M059J (cell line): ENCODE measurements at regions not wholly inside any gene's neighbourhood (a gene's known extent, or its start where the extent isn't known, plus 50 kb on each side); places are given as distances from the start of the nearest gene placed in this dataset.

Experiments
- DNase-seq: peaks from one replicate; pipeline ENCODE4 v3.0.0-alpha.2; 2012; ENCODE audit warnings: low read depth

DNA sequence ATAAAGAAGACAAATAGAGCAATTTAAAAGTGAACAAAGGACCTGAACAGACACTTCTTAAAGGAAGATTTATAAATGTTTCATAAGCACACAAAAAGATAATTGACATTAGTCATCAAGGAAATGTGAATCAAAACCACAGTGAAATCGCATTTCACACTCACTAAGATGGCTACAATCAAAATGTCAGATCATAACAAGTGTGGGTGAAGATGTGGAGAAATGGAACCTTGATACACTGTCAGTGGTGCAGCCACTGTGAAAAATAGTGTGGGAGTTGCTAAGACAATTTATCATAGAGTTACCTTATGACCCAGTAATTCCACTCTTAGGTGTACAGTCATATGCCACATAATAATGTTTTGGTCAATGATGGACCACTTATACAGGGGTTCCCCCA, 54.5 kb upstream of the HTR4 start:
- DNase-seq = peak; percentile 15

DNA sequence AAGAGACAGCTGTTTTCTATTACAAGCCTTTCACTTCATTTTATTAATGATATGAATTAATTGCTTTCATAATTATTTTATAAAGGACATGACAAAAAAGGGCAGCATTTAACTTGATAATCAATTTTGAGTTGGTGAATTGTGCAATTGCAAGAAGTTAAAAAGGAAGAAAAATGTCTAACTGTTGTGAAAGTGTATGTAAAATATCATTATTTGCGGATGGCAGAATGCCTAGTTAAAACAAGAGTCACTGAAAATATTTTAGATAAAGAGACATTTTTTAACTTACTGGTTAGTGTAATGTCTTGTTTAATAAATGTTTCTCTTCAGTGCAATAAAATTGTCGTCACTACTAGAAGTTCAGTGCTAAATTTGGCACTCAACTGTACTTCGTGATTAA, 57.6 kb upstream of the HTR4 start:
- no peak for DNase-seq

DNA sequence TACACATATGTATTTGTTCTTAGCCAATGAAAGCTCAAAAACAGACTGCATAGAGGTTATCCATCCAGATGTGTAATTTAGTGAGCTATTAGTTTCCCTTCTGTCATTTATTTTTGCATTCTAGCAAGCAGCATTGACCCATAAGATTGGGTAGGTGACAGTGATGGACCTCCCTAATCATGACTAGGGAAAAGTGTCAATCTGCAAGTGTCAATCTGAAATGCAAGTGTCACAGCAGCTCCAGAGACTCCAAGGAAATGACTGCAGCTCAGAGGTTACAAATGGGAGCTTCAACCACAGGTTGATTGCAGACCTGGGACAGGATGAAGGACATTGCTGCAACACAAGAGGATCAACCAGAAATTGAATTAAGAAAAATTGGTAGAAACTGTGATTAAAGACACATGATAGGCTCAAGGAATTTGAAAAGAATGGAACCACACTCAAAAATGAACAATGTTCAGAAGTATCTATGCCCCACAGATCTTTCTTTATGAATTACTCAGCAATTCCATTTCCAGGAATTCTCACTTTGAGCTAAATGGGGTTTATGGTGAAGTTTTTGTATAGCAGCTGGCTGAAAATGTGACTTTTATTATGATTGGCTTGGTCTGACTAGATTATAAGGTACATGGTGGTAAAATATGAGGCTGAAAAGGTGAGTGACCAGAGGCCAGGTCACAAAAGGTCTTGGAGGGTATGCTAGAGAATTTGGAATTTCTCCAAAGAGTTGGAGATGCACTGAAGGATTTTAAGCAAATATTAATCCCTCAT, 59.6 kb upstream of the HTR4 start:
- DNase-seq = no peak

DNA sequence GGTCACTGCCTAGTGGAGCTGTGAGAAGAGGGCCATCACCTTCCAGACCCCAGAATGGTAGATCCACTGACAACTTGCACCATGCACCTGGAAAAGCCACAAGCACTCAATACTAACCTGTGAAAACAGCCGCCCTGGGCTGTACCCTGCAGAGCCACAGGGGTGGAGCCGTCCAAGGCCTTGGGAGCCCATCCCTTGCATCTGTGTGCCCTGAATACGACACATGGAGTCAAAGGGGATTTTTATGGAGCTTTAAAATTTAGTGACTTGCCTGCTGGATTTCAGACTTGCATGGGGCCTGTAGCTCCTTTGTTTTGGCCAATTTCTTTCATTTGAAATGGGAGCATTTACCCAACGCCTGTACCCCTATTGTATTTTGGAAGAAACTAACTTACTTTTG, 62.4 kb upstream of the HTR4 start:
- DNase-seq = no peak

DNA sequence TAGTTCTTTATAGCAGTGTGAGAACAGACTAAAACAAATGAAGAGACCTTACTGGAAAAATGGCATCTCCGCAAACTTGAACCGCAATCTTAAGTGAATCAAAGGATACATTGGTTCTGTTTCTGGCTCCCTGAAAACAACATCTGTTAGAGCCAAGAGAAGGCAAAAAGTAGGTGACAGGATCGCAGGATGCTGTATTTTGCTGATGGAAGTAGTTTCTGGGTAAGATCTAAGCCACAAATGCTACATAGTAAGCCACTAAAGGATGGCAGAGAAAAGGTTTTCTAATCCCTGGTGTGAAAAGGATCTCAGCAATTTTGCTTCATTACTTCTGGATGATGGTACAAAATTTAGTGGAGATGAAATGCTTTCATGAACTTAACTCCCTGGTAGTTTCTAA, 63.3 kb upstream of the HTR4 start:
- no peak for DNase-seq

DNA sequence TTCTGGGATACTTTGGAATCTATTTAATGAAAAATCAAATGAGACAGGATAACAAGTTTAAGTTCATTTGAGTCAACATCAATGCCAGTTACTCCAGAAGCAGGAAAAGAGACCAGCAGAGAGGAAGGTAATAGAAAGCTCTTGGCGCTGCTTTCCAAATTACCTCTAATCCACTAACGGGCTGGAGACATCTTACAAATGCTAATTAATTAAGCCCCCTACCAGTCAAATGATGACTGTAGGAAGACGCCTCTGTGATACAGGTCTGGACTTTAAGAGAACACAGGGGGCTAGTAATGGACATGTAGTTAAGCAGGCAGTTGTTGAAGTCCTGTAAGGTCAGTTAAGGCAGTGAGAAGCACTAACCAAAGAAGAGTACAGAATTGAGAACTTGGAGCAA, 65.3 kb upstream of the HTR4 start:
- DNase-seq = no peak

DNA sequence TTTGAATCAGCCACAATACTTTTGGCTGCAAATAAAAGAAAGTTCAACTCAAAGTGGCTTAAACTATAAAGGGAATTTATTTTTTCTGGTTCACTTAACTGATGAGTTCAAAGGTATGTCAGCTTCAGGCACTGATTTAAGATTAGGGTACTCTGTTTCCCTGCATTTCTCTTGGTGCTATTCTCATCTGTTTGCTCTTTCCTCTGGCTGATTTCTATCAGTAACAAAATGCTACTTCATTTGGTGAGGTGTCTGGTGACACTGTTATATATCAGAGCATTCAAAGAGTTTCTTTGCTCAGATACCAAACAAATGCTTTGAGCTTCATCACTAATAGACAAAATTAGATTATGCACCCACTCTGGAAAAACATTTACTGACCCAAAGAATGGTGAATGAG, 65.9 kb upstream of the HTR4 start:
- no peak for DNase-seq

DNA sequence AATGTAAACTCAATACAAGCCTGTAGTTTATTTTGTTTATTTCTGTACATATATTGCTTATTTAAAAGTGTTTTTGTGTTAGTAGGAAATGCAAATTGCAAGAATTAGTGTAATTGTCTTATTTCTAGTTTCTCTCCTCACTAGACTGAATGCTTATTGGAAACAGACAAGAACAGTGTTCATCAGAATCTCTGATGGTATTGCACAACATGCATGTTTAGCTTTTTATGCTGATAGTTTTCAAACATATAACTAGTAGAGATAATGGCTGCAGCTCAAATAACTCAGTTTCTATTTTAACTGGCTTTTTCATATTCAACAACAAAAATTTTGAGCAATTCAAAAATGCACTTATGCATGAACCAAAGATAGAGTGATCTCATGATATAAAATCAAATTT, 68.8 kb upstream of the HTR4 start:
- no peak for DNase-seq

DNA sequence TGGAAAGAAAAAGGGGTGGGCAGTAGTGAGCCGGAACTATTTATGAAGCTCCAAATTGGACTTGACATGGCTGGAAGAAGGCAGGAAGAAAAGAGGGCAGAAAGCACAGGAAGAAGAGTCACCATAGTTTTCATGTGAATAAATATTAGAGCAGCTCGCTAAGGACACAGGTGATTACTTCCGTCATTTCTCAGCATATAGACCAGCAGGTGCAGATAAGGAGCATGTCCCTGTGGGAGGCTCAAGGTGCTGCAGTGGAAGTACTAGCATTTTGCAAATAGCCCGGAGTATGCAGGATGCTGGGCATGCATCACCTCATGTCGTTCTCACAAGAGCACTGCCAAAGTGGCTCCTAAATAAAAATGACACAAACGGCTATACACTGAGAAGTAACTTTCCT, 71.3 kb upstream of the HTR4 start:
- no peak for DNase-seq

DNA sequence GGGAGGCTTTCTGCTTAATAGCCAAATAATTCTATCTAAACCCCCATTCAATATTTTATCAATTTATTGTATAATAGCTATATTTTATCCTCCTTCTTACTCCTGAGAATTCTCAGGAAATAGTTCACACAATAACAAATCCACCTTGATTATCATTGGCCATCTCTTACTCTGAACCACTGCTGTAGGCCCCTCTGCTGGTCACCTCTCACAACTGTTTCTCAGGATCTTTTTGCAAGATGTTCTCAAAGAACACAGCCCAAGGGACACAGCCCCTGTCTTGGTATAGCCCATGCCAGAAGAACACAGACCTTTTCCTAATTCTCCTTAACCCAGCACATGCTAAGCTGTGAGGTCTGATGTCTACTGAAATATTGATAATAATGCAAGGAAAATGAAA, 74.9 kb upstream of the HTR4 start:
- DNase-seq = no peak

DNA sequence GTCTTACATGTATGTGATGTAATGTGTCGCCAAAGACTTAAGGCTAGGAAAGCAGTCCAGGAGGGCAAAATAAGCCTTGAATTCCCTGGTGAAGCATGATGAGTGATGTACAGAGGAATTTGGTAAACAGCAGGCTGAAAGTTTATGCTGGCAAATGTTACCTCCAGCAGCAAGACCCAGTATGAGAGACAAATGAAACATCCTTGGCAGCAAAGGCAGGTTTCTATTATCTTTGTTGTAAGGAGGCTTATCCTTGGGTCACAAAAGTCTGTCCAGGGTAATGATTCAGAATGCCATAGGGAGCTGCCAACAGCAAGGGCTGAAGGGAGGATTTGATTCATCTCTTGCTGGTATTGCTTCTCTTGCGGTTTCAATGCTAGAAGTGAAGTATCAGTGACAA, 75.9 kb upstream of the HTR4 start:
- peak; percentile 80 for DNase-seq

DNA sequence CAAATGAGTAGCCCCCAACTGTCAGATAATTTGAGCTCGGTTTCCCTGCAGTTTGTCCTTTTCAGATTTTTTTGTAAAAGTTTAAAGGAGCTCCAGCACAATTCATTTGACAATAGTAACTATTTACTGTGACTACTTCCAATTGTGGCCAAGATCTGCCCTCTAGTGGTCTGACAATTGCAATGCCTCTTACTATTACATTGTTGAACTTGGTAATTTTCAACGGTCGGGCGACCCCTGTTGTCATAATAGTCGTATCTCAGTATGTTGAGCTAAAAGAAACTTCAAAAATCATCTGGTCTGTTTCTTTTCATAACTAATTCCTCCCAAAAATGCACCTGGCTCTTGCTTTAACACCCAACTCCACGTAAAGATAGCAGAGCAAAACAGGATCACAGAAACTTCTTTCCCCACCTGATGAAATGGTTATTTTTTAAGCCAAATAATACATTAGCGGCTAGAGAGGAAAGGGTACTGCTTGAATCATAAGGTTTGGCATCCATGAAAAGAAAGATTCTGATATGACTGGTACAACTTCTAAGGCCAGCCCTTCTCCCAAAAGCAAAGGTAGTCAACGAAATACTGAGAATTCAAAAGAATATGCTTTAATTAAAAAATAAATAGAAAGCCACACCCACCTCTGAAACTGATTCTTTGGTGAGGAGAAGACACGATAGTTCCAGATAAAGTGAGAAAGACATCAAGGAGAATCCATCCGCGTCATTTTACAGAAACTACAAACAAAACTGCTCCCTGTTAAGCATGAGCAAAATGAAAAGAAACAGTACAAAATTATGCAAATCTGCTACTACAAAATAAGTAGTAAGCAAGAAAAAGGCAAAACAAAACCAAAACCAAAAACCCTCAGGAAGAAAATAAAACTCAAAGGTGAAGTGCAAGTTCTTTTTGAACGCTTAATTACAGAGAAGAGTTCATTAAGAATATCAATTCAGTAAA, 76.9 kb upstream of the HTR4 start:
- peak; percentile 86 for DNase-seq

DNA sequence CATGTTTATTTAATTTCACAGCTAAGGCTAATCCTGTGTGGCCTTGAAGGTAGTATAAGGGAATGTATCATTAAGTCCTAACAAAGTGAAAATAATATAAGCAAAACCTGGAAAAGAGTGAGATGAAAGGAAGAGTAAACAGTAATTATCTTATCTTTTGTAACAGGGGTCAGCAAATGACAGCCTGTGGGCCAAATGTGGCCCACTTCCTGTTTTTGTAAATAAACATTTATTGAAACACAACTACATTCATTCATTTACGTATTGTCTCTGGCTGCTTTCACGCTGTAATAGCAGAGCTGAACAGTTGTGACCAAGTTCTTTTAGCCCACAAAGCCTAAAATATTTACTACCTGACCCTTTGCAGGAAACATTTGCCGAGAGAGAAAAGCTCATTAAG, 78.4 kb upstream of the HTR4 start:
- DNase-seq = no peak

DNA sequence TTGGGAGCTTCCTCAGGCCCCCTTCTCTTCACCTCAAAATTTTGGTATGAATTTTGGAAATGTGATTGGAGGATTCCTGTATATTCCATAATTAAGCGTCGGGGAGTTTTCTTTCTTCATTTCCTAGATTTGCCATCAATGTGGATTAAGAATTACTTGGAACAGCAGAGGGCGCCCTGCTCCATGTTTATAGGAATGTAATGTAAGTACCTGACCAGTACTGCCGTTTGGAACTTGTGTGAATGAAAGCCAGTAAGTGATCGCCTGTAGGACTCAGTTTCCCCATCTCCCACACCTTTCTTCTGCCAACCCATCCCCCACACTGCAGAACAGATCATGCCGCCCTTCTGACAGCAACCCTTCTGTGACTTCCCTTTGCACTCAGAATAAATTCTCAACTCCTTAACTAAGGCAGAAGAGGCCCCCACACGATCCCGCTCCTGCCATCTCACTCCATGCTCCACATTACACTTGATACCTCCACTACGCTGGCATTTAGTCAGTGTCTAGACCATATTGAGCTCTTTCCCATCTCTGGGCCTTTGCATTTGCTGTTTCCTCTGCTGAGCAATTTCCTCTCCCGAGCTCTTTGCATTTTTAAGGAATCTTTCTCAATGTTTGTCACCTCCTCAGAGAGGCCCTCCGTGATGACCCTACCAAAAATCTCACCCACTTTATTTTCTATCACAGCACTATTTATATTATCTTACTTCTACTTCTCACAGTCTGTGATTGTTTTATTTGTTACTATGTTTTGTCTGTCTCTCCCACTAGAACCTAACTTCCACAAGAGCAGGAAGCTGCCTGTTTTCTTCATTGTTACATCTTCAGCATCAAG, 79.5 kb upstream of the HTR4 start:
- peak; percentile 82 for DNase-seq

DNA sequence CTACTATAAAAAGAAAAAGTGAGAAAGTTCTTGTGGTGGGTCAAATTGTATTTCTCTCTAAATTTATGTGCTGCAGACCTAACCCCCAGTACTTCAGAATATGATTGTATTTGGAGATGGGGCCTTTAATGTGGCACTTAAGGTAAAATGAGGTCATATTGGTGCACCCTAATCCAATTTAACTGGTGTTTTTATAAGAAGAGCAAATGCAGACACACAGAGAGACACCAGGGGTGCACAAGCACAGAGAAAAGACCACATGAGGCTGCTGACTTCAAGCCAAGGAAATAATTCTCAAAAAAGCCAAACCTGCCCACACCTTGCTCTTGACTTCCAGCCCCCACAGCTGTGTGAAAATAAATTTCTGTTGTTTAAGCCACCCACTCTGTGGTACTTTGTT, 80.2 kb upstream of the HTR4 start:
- peak; percentile 15 for DNase-seq

DNA sequence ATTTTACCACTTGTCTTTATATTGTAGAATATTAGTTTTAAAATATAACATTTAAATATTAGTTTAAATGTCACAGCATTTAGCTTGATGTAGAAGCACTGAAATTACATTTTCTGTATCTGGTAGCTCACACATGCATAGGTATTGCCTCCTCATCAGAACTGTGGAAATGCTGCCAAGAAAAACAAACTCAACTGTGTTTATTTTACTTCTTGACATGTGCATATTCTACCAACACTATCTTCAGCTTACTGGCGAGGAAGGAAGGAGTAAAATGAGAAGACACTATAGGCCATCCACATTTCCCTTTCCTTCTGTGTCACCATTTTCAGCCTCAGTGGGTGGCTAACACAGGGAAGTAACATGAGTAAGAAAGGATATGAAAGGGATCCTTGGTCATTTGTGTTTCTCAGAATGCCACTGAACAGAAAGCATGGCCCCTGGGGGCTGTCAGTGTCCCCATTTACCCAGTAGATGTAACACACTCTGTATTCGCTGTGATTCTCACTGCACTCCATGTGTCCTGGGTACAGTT, 81.0 kb upstream of the HTR4 start:
- DNase-seq = peak; percentile 60

DNA sequence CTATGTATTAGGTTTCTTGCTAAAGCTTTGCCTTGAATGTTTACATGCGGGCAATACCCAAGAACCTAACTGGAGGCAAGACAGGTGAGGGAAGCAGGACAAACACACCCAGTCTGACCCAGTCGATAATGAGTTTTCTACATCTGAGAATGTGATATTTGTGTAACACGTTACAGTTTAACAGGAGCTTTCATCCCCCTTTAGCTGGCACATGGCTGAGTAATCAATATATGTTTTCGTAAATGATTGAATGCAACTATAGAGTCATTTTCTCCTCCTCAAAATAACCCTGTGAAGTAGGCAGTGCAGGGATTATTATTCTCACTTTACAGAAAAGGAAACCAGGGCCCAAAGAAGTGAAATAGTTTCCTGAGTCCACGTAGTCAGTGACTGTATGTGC, 84.7 kb upstream of the HTR4 start:
- no peak for DNase-seq

DNA sequence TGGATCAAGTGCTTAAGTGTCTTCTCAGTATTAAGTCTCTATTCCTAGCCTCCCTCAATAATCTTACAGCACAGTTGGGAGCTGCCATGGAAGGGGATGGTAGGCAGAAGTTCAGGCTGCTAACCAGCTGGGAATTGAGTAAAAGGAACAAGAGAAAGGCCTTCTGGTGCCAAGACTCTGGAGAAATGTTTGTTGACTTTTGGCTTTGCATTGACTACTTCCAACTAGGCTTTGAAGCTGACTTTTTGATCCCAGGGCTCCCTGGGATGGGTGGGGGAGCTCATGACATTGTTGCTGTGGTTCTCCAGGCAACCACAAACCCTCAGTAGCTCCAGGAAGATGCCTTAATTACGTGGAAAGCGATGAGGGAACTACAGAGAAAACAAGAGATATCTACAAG, 85.2 kb upstream of the HTR4 start:
- peak; percentile 56 for DNase-seq

DNA sequence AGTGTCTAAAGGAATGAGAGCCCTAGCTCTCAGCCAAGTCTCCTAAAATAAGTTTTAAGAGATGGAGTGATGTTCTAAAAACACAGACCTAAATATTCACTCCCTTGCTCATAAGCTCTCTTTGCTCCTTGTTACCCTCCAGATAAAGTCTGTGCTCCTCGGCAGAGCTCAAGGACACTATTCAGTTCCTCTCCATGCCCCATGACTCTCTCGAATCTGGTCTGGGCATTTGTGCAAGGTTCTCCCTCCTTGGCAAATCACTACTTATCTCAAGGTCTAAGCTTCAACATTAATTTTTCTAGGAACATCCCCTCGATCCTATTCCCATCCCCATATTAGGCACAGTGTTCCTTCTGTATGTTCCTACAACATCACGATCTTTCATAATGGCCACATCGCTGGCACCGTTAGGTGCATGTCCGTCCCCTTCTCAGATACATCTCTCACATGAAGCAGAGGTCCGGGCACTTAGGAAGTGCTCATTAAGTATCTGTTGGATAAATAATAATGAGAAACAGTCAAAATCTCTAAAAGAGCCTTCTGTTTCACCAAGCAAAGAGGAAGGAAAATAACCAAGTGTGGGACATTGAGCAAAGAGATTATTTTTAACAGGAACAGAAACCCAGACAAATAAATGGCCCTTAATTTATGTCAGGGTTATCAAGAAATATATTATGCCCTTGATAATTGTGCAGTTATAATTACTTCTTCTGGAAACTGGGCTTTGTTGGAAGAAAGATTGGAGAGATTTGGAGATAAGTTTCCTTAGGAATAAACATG, 85.9 kb upstream of the HTR4 start:
- DNase-seq = no peak

DNA sequence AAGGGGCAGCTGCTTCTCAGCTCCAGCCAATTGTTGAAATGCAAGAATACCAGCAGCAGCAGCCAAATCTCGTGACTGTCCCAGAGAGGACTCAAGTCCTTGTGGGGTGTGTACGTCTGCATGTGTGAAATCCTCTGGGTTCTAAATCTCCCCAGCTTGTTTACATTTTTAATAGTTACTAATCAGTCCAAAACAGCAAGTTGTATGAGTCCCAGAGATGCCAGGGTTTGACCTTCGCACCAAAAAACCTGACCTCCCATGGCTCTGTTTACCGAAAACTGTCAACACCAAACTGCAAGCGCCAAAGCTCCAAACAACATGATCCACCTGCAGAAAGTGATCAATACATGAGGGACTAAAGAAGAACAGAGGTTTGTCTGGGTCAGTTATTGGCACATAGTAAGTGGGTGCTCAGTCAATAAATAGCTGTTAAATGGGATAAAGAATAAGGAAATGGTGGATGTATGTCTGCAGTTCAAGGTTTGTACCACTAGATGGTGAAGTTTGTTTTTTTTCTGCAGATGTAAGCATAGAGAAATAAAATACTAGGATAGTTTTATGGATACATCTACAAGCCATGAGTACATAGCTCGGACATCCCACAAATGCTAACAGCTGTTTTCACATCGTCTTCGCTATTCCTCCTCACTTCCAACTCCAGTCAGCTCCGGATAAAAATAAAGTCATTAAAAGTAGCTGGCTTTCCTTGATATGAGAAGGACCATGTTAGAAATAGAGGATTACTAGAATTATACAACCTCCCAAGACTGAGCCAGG, 85.3 kb upstream of the ADRB2 start:
- DNase-seq = peak; percentile 64
